Glomerular visceral epithelial cell (primary cell): ENCODE measurements at regions not wholly inside any gene's neighbourhood (a gene's known extent, or its start where the extent isn't known, plus 50 kb on each side); places are given as distances from the start of the nearest gene placed in this dataset.

Source experiments
- DNase-seq: peaks from one replicate; pipeline ENCODE4 v3.0.0-alpha.2; 2016; ENCODE audit errors: extremely low spot score

DNA sequence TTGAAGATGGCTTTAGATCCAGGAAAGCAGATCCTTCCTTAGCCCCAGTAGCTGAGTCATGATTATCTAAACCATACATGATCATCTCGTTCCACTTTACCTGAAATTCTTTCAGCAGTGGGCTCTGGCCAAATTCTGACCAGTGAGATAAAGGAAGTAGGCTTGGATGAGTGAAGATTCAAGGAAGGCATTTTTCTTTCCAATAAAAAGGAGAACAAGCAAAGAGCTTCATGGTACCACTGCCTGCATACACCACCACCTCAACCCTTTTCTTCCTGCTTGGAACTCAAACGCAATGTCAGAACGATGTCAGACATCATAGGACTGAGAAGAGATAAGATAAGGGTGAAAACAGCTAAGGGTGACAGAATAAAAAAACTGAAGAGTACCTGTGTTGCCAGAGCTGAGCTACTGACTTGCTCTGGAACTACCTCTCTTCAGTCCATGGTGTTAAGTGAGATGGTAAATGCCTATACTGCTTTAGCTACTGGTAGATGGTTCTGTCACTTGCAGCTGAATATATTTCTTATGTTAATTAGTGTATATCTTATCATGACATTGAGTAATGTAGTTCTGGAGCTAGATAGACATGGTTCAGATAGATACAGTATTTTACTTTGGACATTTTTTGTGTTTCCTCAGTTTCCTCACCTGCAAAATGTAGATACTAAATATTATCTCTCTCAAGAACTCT lies 58.7 kb upstream of the ACVR1 start:
- no peak for DNase-seq

DNA sequence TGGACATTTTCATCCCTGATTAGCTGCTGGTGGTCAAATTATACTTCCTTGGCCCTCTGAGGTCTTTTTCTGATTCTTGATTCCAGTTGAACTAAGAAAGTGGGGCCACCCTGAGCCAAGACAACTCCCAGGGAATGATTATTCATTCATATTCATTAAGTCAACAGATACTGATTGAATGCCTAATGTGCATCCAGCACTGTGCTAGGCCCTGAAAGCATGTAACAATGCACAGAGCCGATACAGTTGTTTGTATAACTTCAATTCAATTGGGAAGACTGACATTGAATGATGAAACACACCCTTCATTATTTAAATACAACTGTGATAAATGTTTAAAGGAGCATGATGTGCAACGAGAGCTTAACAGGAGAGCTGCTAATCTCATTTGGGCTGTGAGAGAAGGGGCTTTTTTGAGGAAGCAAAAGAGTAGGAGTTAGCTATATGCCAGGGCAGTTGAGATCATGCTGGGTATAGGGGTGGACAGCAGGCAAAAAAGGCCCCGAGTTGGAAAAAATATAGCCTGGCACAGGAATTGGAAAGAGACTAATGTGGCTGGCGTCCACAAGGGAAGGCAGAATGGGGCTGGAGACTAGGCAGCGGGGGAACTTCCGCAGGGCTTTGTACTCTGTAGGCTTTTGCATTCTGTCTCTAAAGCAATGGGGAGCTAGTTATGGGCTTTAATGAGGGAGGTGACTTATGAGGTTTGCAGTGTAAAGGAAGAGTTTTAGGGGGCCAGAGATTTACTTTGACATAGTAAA lies 57.2 kb upstream of the ACVR1 start:
- no peak for DNase-seq

DNA sequence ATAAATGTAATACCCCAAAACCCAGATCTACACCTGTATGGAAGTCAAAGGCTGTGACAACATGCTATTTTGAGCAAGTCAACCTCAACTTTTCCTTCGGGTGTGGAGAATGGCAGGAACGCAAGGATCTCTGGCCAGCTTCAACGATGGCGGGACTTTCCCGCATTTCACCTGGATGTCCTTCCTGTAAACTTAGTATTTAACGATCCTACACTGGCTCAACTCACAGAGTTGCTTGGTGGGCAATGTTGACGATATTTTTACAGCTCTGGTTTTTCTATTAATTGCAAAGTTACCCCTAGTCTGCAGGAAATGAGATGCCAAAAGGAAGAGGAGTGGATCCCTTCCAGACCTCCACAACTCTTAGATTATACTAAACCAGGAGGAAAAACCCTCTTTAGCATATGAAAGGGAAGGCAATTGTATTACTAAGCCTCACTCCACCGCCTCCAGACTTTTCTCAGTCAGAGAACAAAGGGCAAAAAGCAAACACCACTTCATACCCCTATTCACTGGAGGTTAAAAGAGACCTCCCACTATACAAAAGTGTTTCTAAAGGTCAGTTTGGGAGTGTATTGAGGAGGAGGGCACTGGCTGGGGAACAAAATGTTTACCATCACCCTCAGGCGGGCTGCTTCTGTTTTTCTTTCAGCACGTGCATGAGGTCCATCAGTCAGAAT lies 56.5 kb upstream of the ACVR1 start:
- DNase-seq, result no peak

DNA sequence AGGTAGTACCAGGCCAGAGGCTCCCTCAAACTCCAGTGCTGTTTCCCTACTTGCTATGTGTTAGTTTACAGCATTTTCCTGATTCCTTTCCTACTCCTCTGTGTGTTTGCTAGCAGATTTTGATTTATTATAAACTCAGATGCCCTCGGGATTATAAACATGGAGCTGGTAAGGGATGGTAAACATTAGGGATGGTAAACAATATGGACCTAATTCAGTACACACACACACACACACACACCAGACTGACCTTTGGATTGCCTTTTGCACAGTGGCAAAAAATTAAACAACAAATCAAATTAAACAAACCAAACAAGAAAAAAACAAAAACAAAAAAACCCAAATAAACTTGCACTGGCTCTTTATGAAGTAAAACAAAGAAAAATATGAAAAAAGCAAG lies 55.4 kb upstream of the ACVR1 start:
- no peak for DNase-seq

DNA sequence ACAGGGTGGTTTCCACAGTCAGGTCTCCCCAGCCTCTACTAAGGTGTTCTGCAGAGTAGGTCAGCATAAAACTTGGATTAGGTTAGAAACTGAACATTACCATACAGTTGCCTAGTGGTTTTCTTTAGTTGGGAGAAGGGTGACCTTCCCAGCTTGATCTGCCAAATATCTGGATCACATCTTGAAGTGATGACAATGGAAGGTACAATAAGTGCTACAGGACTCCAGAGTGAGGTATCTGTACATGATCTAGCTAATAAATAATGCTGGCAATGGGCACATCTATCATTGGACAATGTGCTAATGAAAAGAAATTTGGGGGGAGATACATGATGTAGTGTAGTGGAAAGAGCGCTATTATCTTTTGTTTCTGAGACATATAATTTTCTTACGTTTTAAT lies 54.6 kb upstream of the ACVR1 start:
- no peak for DNase-seq

DNA sequence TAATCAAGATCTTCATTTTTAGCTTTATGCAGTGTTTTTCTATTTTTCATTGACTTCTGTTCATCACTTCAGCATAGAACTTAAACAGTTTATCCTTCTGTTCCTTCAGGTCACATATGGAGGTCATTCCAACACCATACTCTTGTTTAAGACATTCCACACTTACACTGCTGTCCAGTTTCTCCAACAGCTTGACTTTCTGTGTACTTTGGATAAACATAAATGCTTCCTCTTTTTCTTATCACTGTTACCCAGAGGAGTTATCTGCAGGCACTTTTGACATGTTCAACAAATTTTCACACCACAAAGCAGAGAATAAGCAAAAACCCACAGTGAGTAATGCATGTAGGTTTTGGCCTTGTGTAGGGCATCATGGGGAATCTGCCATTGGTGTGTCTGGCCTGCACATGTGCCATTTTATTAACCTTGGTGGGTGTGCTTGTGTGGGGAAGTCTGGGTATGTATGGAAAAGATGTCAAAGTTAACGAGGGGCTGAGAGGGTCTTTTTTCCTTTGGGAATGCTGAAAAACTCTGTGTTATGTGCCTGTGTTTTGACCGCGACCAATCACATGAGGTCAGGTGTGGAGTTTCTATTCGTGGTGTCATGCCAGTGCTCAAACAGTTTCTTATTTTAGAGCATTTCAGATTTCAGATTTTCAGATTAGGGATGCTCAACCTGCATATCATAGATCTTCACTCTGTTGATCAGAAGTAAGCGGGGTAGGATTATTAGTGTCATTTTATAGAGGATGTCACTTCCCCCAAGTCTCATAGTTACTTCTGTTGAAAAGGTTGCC lies 53.9 kb upstream of the ACVR1 start:
- DNase-seq, result no peak

DNA sequence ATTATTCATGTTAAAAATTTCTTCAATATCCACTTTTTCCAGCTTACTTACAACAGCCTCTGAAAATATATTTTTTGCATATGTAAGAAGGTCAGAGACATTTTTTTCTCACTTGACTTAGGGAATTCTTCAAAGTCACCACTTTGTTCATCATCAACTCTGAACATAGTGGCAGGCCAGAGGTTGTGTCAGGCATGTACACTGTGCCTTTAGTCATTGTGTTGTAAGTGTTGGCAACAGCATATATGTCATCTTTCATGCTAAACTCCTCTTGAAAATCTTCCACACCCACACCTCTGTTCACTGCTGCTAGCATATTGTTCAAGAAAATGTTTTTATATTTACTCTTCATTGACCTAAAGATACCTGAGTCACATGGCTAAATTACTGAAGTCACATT lies 52.2 kb upstream of the ACVR1 start:
- DNase-seq, result no peak

DNA sequence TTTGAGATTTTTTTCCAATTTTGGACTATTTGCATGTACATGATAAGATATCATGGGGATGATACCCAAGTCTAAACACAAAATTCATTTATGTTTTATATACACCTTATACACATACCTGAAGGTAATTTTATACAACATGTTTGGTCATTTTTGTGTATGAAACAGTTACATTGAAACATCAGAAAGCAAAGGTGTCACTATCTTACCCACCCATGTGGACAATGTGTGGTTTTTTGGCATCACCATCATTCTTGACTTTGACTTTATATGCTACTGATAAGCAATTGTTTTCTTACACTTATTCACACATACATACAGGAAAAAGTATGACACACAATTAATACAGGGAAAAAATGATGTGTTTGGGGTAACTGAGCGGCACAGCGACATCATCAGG lies 51.0 kb upstream of the ACVR1 start:
- no peak for DNase-seq
